GM23338 (cell line): ENCODE measurements at regions not wholly inside any gene's neighbourhood (a gene's known extent, or its start where the extent isn't known, plus 50 kb on each side); places are given as distances from the start of the nearest gene placed in this dataset.

Experiments used
- ATAC-seq: fragments of 200-7000 bp; cut with Tn5 transposase; 3 replicates; pipeline ENCODE4 v1.9.1; 2020
- DNase-seq: peaks from one replicate; pipeline ENCODE4 v3.0.0-alpha.2; 2015; ENCODE audit warnings: low spot score
- H2AFZ ChIP-seq: fragments of 200-600 bp; sonication (generic); 2 replicates; pipeline ENCODE4 v1.8.0; 2016; ENCODE audit warnings: antibody characterized with exemption, mild to moderate bottlenecking, moderate library complexity
- H3F3A ChIP-seq: fragments of 200-600 bp; sonication (generic); replicated peaks from 2 replicates; pipeline ENCODE4 v1.8.0; 2017; ENCODE audit warnings: antibody characterized with exemption, mixed run types, low read depth
- H3K27ac ChIP-seq: fragments of 200-600 bp; sonication (generic); 2 replicates; pipeline ENCODE4 v1.6.1; 2016; ENCODE audit warnings: low read depth
- H3K27me3 ChIP-seq: fragments of 200-600 bp; sonication (generic); 2 replicates; pipeline ENCODE4 v1.8.0; 2016; ENCODE audit warnings: mild to moderate bottlenecking, mixed run types, moderate library complexity; ENCODE audit not compliant: insufficient read depth
- H3K36me3 ChIP-seq: fragments of 200-600 bp; sonication (generic); 2 replicates; pipeline ENCODE4 v1.8.0; 2016; ENCODE audit warnings: mild to moderate bottlenecking; ENCODE audit not compliant: insufficient read depth
- H3K4me1 ChIP-seq: fragments of 200-600 bp; sonication (generic); 2 replicates; pipeline ENCODE4 v1.8.0; 2016; ENCODE audit warnings: mild to moderate bottlenecking, moderate library complexity; ENCODE audit not compliant: insufficient read depth
- H3K4me2 ChIP-seq: fragments of 200-600 bp; sonication (generic); 2 replicates; pipeline ENCODE4 v1.7.1; 2017; ENCODE audit warnings: mixed run types
- H3K4me3 ChIP-seq: fragments of 200-600 bp; sonication (generic); 2 replicates; pipeline ENCODE4 v1.6.1; 2016; ENCODE audit warnings: mixed run types
- H3K79me2 ChIP-seq: fragments of 200-600 bp; sonication (generic); replicated peaks from 2 replicates; pipeline ENCODE4 v1.8.0; 2017; ENCODE audit warnings: mild to moderate bottlenecking; ENCODE audit not compliant: insufficient read depth
- H3K9me2 ChIP-seq: fragments of 200-600 bp; sonication (generic); 2 replicates; pipeline ENCODE4 v1.8.0; 2017; ENCODE audit not compliant: insufficient read depth
- H4K20me1 ChIP-seq: fragments of 200-600 bp; sonication (generic); replicated peaks from 2 replicates; pipeline ENCODE4 v1.8.0; 2017; ENCODE audit warnings: mild to moderate bottlenecking; ENCODE audit not compliant: insufficient read depth
- H3K27ac Mint-ChIP-seq: 2 replicates; pipeline ENCODE4 v1.8.0; 2020; ENCODE audit warnings: inconsistent platforms, mild to moderate bottlenecking, moderate library complexity, mixed read lengths
- H3K27me3 Mint-ChIP-seq: 3 replicates; pipeline ENCODE4 v1.8.0; 2022; ENCODE audit warnings: low read depth, mild to moderate bottlenecking, moderate library complexity, mixed read lengths, inconsistent platforms; ENCODE audit not compliant: insufficient read depth, poor library complexity
- H3K36me3 Mint-ChIP-seq: 3 replicates; pipeline ENCODE4 v1.8.0; 2021; ENCODE audit warnings: low read depth, mild to moderate bottlenecking, inconsistent platforms, moderate library complexity, mixed read lengths
- H3K4me1 Mint-ChIP-seq: 3 replicates; pipeline ENCODE4 v1.8.0; 2020; ENCODE audit warnings: mild to moderate bottlenecking, inconsistent platforms, mixed read lengths
- H3K4me3 Mint-ChIP-seq: 3 replicates; pipeline ENCODE4 v1.8.0; 2021; ENCODE audit warnings: moderate library complexity, mild to moderate bottlenecking, inconsistent platforms, mixed read lengths
- H3K9me3 Mint-ChIP-seq: 3 replicates; pipeline ENCODE4 v1.8.0; 2020; ENCODE audit warnings: moderate library complexity, mild to moderate bottlenecking, inconsistent platforms, mixed read lengths
- ZNF114 ChIP-seq: fragments of 250-450 bp; sonication (Bioruptor Pico); IDR thresholded peaks from 2 replicates; pipeline ENCODE4 v1.5.0; 2020; ENCODE audit warnings: mild to moderate bottlenecking, moderate library complexity
- ZNF331 ChIP-seq: fragments of 250-450 bp; sonication (Bioruptor Pico); IDR thresholded peaks from 2 replicates; pipeline ENCODE4 v1.5.0; 2020; ENCODE audit warnings: low read depth, mild to moderate bottlenecking, moderate library complexity
- ZNF462 ChIP-seq: fragments of 250-450 bp; sonication (Bioruptor Pico); IDR thresholded peaks from 2 replicates; pipeline ENCODE4 v1.5.0; 2020; ENCODE audit warnings: mild to moderate bottlenecking, moderate library complexity
- TF ChIP-seq, protein P1 (sequence below): IDR thresholded peaks from one replicate; pipeline ENCODE4 v1.6.1; 2018; ENCODE audit warnings: antibody characterized with exemption; ENCODE audit not compliant: unreplicated experiment
- TF ChIP-seq, protein P2 (sequence below), 2 experiments: fragments of 200-600 bp in 1 of 2; sonication (generic) in 1 of 2; conservative IDR thresholded peaks; 2 replicates each; pipeline versions ENCODE4 v1.5.1 to v1.6.1; 2016 to 2017; ENCODE audit warnings: antibody characterized with exemption in 2 of 2, low read depth in 2 of 2, mild to moderate bottlenecking in 2 of 2, moderate library complexity in 1 of 2

DNA sequence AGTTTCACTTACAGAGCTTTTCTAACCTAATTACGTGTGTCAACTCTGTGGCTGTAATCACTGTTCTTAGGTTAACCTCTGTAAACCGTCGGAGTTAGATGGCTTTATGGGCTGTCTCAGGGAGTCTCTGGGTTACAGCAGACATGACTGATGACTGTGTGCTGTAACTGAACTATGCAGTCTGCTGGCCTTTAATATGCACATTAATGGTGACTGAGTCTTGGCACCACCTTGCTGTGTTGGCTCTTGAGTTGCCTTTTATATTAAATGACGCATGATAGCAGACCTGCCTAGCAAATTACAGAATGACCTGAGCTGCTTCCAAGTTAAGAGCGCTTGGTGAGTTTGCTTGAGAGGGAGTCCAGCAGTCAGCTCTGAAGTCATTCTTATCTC, 90.1 kb downstream of the ACKR3 start (continued):
- TF ChIP-seq, protein P1, sequence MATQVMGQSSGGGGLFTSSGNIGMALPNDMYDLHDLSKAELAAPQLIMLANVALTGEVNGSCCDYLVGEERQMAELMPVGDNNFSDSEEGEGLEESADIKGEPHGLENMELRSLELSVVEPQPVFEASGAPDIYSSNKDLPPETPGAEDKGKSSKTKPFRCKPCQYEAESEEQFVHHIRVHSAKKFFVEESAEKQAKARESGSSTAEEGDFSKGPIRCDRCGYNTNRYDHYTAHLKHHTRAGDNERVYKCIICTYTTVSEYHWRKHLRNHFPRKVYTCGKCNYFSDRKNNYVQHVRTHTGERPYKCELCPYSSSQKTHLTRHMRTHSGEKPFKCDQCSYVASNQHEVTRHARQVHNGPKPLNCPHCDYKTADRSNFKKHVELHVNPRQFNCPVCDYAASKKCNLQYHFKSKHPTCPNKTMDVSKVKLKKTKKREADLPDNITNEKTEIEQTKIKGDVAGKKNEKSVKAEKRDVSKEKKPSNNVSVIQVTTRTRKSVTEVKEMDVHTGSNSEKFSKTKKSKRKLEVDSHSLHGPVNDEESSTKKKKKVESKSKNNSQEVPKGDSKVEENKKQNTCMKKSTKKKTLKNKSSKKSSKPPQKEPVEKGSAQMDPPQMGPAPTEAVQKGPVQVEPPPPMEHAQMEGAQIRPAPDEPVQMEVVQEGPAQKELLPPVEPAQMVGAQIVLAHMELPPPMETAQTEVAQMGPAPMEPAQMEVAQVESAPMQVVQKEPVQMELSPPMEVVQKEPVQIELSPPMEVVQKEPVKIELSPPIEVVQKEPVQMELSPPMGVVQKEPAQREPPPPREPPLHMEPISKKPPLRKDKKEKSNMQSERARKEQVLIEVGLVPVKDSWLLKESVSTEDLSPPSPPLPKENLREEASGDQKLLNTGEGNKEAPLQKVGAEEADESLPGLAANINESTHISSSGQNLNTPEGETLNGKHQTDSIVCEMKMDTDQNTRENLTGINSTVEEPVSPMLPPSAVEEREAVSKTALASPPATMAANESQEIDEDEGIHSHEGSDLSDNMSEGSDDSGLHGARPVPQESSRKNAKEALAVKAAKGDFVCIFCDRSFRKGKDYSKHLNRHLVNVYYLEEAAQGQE, result no peak
- no peak for TF ChIP-seq ZNF114 (CRISPR knock-in tag)
- TF ChIP-seq, protein P2, sequence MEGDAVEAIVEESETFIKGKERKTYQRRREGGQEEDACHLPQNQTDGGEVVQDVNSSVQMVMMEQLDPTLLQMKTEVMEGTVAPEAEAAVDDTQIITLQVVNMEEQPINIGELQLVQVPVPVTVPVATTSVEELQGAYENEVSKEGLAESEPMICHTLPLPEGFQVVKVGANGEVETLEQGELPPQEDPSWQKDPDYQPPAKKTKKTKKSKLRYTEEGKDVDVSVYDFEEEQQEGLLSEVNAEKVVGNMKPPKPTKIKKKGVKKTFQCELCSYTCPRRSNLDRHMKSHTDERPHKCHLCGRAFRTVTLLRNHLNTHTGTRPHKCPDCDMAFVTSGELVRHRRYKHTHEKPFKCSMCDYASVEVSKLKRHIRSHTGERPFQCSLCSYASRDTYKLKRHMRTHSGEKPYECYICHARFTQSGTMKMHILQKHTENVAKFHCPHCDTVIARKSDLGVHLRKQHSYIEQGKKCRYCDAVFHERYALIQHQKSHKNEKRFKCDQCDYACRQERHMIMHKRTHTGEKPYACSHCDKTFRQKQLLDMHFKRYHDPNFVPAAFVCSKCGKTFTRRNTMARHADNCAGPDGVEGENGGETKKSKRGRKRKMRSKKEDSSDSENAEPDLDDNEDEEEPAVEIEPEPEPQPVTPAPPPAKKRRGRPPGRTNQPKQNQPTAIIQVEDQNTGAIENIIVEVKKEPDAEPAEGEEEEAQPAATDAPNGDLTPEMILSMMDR (conservative IDR thresholded peaks at IDR 0.05; ENCODE audit: low read depth in 2 of 2), result no peak

DNA sequence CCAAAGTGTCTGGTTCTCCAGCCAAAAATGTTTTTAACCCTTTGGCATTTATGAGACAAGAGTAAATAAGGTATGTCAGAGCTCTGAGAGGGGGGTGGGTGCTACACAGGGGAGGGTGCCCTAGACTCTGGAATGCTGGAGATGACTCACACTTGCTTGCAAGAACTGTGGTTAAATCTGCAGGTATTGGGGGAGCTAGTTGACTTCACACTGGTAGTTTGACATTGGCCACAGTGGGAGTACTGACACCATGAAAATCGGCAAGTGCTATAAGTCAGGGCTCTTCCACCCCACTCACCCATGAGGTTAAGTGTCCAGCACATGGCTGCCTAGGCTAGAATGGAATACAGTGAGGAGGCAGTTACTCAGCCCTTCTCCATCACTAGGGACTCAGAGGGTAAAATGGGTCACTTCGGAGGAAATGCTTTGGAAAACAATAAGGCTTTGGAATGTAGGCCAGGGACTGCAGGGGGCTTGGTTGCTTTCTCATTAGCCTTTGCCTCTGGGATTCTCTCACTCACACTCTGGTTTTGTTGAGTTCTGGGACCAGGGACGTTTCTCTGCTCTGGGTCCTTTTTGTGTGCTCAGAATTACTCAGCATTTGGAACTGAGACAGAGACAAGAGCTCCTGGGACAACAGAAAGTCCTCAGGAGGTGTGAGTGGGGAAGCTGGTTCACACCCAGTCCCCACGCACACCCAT, 91.6 kb downstream of the ACKR3 start:
- ATAC-seq (peak; percentile 91), DNase-seq (peak; percentile 69)
- H3K4me3 Mint-ChIP-seq, result peak overlapping the region; percentile 13; the same call in 1 of the 3 replicates
- H3K36me3 Mint-ChIP-seq, result peaks cover 2% of the 10 kb centered on the region; the same call in 1 of the 3 replicates
- Histone ChIP-seq H3K4me2 (peak overlapping the region; percentile 24), H3K79me2 (no peaks in the 10 kb centered on the region), H3K4me1 (peaks cover 13% of the 10 kb centered on the region; the same call in 1 of the 2 replicates), H3K9me2 (peaks cover 6% of the 10 kb centered on the region; the same call in 1 of the 2 replicates), H3K4me3 (no peak overlapping the region), H2AFZ (peak overlapping the region; percentile 88), H3F3A (no peaks in the 10 kb centered on the region), H3K27me3 (no peaks in the 10 kb centered on the region), H3K36me3 (no peaks in the 10 kb centered on the region), H4K20me1 (no peaks in the 10 kb centered on the region), H3K27ac (no peak overlapping the region; the same call in 1 of the 2 replicates)
- peaks cover 6% of the 10 kb centered on the region for H3K27me3 Mint-ChIP-seq
- H3K27ac Mint-ChIP-seq, result peak overlapping the region; percentile 94
- peaks cover 38% of the 10 kb centered on the region for H3K4me1 Mint-ChIP-seq
- peaks cover 8% of the 10 kb centered on the region for H3K9me3 Mint-ChIP-seq
- TF ChIP-seq ZNF331 (CRISPR knock-in tag) (no peak), ZNF462 (peak; percentile 25; the same call in 1 of the 2 replicates)
